ENCODE measurements at regions not wholly inside any gene's neighbourhood (a gene's known extent, or its start where the extent isn't known, plus 50 kb on each side); places are given as distances from the start of the nearest gene placed in this dataset.

- TF ChIP-seq CTCF (IDR thresholded peaks at IDR 0.05) (no peak), EZH2 (IDR thresholded peaks at IDR 0.05) (no peak), EZH2phosphoT487 (IDR thresholded peaks at IDR 0.05) (no peak)
These were observed 571.2 kb upstream of the FAT1 start for GRCh38 chr4:187294861-187295260.

Measured in neural progenitor cell (in vitro differentiated cells).